SK-N-SH treated with all-trans-retinoic acid at 6 μM for 48 hours (cell line): ENCODE measurements at regions not wholly inside any gene's neighbourhood (a gene's known extent, or its start where the extent isn't known, plus 50 kb on each side); places are given as distances from the start of the nearest gene placed in this dataset.

Experiments used
- ATAC-seq: fragments of 200-7000 bp; cut with Tn5 transposase; 3 replicates; pipeline ENCODE4 v1.9.1; 2020; ENCODE audit warnings: mild to moderate bottlenecking, moderate library complexity
- ARNTL ChIP-seq: fragments of 450-650 bp; formaldehyde crosslinking; IDR thresholded peaks from 2 replicates; pipeline ENCODE4 v1.5.0; 2020; ENCODE audit warnings: low read depth, mild to moderate bottlenecking, moderate library complexity, borderline replicate concordance
- BACH2 ChIP-seq: fragments of 250-450 bp; sonication (Bioruptor Pico); IDR thresholded peaks from 2 replicates; pipeline ENCODE4 v1.9.0; 2021; ENCODE audit warnings: mild to moderate bottlenecking, borderline replicate concordance
- CSDC2 ChIP-seq: fragments of 250-450 bp; sonication (Bioruptor Pico); IDR thresholded peaks from 2 replicates; pipeline ENCODE4 v1.5.0; 2020; ENCODE audit warnings: mild to moderate bottlenecking, moderate library complexity
- ESRRG ChIP-seq: fragments of 250-450 bp; sonication (Bioruptor Pico); IDR thresholded peaks from 2 replicates; pipeline ENCODE4 v1.6.1; 2021; ENCODE audit warnings: mild to moderate bottlenecking
- GLIS3 ChIP-seq: fragments of 250-450 bp; sonication (Bioruptor Pico); IDR thresholded peaks from 2 replicates; pipeline ENCODE4 v1.5.0; 2020; ENCODE audit warnings: mild to moderate bottlenecking, moderate library complexity
- ISL1 ChIP-seq: fragments of 250-450 bp; sonication (Bioruptor Pico); IDR thresholded peaks from 2 replicates; pipeline ENCODE4 v2.1.2; 2022; ENCODE audit warnings: mild to moderate bottlenecking, moderate library complexity
- OSR1 ChIP-seq: fragments of 250-450 bp; sonication (Bioruptor Pico); IDR thresholded peaks from 2 replicates; pipeline ENCODE4 v1.8.0; 2022; ENCODE audit warnings: moderate library complexity, mild to moderate bottlenecking, inconsistent platforms
- RARB ChIP-seq: fragments of 250-450 bp; sonication (Bioruptor Pico); IDR thresholded peaks from 2 replicates; pipeline ENCODE4 v1.8.0; 2021; ENCODE audit warnings: mild to moderate bottlenecking, moderate library complexity
- SNAI2 ChIP-seq: fragments of 250-450 bp; sonication (Bioruptor Pico); IDR thresholded peaks from 2 replicates; pipeline ENCODE4 v1.5.0; 2020; ENCODE audit warnings: mild to moderate bottlenecking, moderate library complexity
- TCF4 ChIP-seq: fragments of 250-450 bp; sonication (Bioruptor Pico); IDR thresholded peaks from 2 replicates; pipeline ENCODE4 v1.8.0; 2021; ENCODE audit warnings: mild to moderate bottlenecking, moderate library complexity, borderline replicate concordance
- TOX ChIP-seq: fragments of 250-450 bp; sonication (Bioruptor Pico); IDR thresholded peaks from 2 replicates; pipeline ENCODE4 v1.8.0; 2021; ENCODE audit warnings: mild to moderate bottlenecking, moderate library complexity, borderline replicate concordance
- ZC3H10 ChIP-seq: fragments of 250-450 bp; sonication (Bioruptor Pico); IDR thresholded peaks from 2 replicates; pipeline ENCODE4 v1.5.1; 2021; ENCODE audit warnings: mild to moderate bottlenecking, moderate library complexity
- ZFP3 ChIP-seq: fragments of 250-450 bp; sonication (Bioruptor Pico); IDR thresholded peaks from 2 replicates; pipeline ENCODE4 v1.5.0; 2020; ENCODE audit warnings: mild to moderate bottlenecking, moderate library complexity
- ZFP30 ChIP-seq: fragments of 450-650 bp; formaldehyde crosslinking; IDR thresholded peaks from 2 replicates; pipeline ENCODE4 v1.5.0; 2022; ENCODE audit warnings: mild to moderate bottlenecking, moderate library complexity
- ZNF565 ChIP-seq: fragments of 450-650 bp; formaldehyde crosslinking; conservative IDR thresholded peaks from 2 replicates; pipeline ENCODE4 v1.5.0; 2020; ENCODE audit warnings: low read depth, mild to moderate bottlenecking, moderate library complexity
- ZNF70 ChIP-seq: fragments of 450-650 bp; formaldehyde crosslinking; IDR thresholded peaks from 2 replicates; pipeline ENCODE4 v1.5.0; 2020; ENCODE audit warnings: mild to moderate bottlenecking, moderate library complexity
- ZNF8 ChIP-seq: fragments of 450-650 bp; formaldehyde crosslinking; IDR thresholded peaks from 2 replicates; pipeline ENCODE4 v1.5.0; 2020; ENCODE audit warnings: mild to moderate bottlenecking, moderate library complexity
- TF ChIP-seq, protein P1 (sequence below): fragments of 250-450 bp; sonication (Bioruptor Pico); IDR thresholded peaks from 2 replicates; pipeline ENCODE4 v1.5.1; 2020; ENCODE audit warnings: low read depth, mild to moderate bottlenecking, moderate library complexity
- TF ChIP-seq, protein P2 (sequence below): fragments of 250-450 bp; sonication (Bioruptor Pico); IDR thresholded peaks from 2 replicates; pipeline ENCODE4 v1.5.0; 2020; ENCODE audit warnings: mild to moderate bottlenecking, moderate library complexity
- TF ChIP-seq, protein P3 (sequence below): fragments of 250-450 bp; sonication (Bioruptor Pico); IDR thresholded peaks from 2 replicates; pipeline ENCODE4 v1.8.0; 2020; ENCODE audit warnings: mild to moderate bottlenecking, moderate library complexity, borderline replicate concordance
- TF ChIP-seq, protein P4 (sequence below): fragments of 250-450 bp; sonication (Bioruptor Pico); IDR thresholded peaks from 2 replicates; pipeline ENCODE4 v1.8.0; 2021; ENCODE audit warnings: low read depth, mild to moderate bottlenecking, moderate library complexity, borderline replicate concordance
- TF ChIP-seq, protein P5 (sequence below): fragments of 250-450 bp; sonication (Bioruptor Pico); IDR thresholded peaks from 2 replicates; pipeline ENCODE4 v1.5.1; 2021; ENCODE audit warnings: mild to moderate bottlenecking, moderate library complexity

DNA sequence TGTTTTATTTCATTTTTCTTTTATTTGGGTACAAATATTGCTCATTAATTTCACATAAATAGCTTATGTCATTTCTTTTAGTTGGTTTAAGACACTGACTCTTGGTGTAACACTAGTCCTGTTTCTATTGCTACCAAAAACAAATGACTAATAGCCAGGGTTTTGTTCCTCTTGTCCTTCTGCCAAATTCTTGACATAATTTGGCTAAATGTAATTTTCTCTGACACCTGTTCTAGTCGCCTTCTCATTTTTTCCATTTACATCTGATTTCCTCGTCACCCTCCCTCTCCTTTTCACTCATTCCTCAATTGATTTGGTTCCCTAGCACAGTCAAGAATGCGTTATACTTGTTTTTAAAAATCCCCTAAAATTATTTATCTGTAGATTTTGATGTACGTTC, 1718.7 kb downstream of the EFNB2 start (continued):
- TF ChIP-seq ZFP3 (CRISPR knock-in tag) = no peak
- TF ChIP-seq GLIS3 (CRISPR knock-in tag) = no peak
- TF ChIP-seq ZNF565 = no peak
- TF ChIP-seq, protein P1, sequence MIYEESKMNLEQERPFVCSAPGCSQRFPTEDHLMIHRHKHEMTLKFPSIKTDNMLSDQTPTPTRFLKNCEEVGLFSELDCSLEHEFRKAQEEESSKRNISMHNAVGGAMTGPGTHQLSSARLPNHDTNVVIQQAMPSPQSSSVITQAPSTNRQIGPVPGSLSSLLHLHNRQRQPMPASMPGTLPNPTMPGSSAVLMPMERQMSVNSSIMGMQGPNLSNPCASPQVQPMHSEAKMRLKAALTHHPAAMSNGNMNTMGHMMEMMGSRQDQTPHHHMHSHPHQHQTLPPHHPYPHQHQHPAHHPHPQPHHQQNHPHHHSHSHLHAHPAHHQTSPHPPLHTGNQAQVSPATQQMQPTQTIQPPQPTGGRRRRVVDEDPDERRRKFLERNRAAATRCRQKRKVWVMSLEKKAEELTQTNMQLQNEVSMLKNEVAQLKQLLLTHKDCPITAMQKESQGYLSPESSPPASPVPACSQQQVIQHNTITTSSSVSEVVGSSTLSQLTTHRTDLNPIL (CRISPR knock-in tag) = no peak

DNA sequence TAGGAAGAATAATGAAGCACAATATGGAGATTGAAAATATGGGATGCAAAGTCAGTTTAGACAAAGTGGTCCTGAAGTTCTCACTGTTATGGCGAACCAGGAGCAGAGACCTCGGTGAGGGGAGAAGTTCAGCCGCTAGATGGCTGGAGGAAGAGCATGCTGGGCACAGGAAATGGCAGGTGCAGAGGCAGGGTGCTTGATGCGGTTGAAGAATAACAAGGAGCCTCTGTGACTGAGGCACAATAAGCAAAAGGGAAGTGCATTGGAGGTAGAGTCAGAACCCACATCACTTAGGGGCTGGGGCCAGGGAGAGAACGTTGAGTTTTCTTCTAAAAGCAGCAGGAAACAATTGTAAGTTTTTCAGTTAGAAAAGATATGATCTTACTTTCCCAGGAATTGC, 1725.2 kb downstream of the EFNB2 start:
- no peak for TF ChIP-seq RARB (CRISPR knock-in tag)
- TF ChIP-seq TCF4 = no peak
- TF ChIP-seq ZNF8 (CRISPR knock-in tag) = no peak
- no peak for TF ChIP-seq ZFP3 (CRISPR knock-in tag)
- TF ChIP-seq, protein P2, sequence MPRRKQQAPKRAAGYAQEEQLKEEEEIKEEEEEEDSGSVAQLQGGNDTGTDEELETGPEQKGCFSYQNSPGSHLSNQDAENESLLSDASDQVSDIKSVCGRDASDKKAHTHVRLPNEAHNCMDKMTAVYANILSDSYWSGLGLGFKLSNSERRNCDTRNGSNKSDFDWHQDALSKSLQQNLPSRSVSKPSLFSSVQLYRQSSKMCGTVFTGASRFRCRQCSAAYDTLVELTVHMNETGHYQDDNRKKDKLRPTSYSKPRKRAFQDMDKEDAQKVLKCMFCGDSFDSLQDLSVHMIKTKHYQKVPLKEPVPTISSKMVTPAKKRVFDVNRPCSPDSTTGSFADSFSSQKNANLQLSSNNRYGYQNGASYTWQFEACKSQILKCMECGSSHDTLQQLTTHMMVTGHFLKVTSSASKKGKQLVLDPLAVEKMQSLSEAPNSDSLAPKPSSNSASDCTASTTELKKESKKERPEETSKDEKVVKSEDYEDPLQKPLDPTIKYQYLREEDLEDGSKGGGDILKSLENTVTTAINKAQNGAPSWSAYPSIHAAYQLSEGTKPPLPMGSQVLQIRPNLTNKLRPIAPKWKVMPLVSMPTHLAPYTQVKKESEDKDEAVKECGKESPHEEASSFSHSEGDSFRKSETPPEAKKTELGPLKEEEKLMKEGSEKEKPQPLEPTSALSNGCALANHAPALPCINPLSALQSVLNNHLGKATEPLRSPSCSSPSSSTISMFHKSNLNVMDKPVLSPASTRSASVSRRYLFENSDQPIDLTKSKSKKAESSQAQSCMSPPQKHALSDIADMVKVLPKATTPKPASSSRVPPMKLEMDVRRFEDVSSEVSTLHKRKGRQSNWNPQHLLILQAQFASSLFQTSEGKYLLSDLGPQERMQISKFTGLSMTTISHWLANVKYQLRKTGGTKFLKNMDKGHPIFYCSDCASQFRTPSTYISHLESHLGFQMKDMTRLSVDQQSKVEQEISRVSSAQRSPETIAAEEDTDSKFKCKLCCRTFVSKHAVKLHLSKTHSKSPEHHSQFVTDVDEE (CRISPR knock-in tag) = no peak
- TF ChIP-seq SNAI2 (CRISPR knock-in tag) = no peak
- TF ChIP-seq ZNF70 (CRISPR knock-in tag) = no peak
- no peak for TF ChIP-seq ARNTL (CRISPR knock-in tag)
- no peak for TF ChIP-seq ZFP30 (CRISPR knock-in tag)
- no peak for TF ChIP-seq BACH2
- no peak for TF ChIP-seq ESRRG
- no peak for TF ChIP-seq GLIS3 (CRISPR knock-in tag)
- TF ChIP-seq, protein P1 (CRISPR knock-in tag) = no peak
- TF ChIP-seq OSR1 = no peak
- no peak for TF ChIP-seq ZC3H10 (CRISPR knock-in tag)
- no peak for TF ChIP-seq ISL1 (CRISPR knock-in tag)
- TF ChIP-seq TOX (CRISPR knock-in tag) = no peak
- TF ChIP-seq, protein P3, sequence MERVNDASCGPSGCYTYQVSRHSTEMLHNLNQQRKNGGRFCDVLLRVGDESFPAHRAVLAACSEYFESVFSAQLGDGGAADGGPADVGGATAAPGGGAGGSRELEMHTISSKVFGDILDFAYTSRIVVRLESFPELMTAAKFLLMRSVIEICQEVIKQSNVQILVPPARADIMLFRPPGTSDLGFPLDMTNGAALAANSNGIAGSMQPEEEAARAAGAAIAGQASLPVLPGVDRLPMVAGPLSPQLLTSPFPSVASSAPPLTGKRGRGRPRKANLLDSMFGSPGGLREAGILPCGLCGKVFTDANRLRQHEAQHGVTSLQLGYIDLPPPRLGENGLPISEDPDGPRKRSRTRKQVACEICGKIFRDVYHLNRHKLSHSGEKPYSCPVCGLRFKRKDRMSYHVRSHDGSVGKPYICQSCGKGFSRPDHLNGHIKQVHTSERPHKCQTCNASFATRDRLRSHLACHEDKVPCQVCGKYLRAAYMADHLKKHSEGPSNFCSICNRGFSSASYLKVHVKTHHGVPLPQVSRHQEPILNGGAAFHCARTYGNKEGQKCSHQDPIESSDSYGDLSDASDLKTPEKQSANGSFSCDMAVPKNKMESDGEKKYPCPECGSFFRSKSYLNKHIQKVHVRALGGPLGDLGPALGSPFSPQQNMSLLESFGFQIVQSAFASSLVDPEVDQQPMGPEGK = no peak
- ATAC-seq = no peak

DNA sequence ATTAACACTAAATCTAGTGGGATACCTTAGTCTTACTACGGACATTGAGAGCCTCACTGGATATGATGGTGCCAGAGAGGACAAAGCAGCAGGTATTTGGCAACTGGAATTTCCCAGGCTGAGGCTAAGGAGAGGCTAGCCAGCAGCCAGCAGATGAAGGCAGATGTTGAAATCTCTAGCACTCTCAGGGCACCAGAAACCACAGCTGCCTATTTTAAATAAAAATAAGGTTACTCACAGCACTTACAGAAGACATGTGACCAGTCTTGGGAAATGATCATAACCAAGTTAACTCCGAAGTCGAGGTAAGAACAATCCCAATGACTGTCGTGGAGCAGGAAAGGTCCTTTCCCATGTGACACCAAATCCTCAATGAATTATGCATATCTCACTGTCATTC, 1726.0 kb downstream of the EFNB2 start:
- no peak for ATAC-seq
- TF ChIP-seq ZFP30 (CRISPR knock-in tag) (no peak), BACH2 (no peak), ISL1 (CRISPR knock-in tag) (no peak), ESRRG (no peak), TOX (CRISPR knock-in tag) (no peak), ZC3H10 (CRISPR knock-in tag) (no peak), ZNF70 (CRISPR knock-in tag) (no peak), CSDC2 (no peak), SNAI2 (CRISPR knock-in tag) (no peak), OSR1 (no peak), TCF4 (no peak), RARB (CRISPR knock-in tag) (no peak), ZNF8 (CRISPR knock-in tag) (no peak), ZFP3 (CRISPR knock-in tag) (no peak)
- TF ChIP-seq, protein P3 = no peak
- TF ChIP-seq, protein P4, sequence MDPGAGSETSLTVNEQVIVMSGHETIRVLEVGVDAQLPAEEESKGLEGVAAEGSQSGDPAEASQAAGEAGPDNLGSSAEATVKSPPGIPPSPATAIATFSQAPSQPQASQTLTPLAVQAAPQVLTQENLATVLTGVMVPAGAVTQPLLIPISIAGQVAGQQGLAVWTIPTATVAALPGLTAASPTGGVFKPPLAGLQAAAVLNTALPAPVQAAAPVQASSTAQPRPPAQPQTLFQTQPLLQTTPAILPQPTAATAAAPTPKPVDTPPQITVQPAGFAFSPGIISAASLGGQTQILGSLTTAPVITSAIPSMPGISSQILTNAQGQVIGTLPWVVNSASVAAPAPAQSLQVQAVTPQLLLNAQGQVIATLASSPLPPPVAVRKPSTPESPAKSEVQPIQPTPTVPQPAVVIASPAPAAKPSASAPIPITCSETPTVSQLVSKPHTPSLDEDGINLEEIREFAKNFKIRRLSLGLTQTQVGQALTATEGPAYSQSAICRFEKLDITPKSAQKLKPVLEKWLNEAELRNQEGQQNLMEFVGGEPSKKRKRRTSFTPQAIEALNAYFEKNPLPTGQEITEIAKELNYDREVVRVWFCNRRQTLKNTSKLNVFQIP (CRISPR knock-in tag) = no peak
- TF ChIP-seq, protein P5, sequence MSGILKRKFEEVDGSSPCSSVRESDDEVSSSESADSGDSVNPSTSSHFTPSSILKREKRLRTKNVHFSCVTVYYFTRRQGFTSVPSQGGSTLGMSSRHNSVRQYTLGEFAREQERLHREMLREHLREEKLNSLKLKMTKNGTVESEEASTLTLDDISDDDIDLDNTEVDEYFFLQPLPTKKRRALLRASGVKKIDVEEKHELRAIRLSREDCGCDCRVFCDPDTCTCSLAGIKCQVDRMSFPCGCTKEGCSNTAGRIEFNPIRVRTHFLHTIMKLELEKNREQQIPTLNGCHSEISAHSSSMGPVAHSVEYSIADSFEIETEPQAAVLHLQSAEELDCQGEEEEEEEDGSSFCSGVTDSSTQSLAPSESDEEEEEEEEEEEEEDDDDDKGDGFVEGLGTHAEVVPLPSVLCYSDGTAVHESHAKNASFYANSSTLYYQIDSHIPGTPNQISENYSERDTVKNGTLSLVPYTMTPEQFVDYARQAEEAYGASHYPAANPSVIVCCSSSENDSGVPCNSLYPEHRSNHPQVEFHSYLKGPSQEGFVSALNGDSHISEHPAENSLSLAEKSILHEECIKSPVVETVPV (CRISPR knock-in tag) = no peak
- TF ChIP-seq, protein P2 (CRISPR knock-in tag) = no peak
